ENCODE measurements at regions not wholly inside any gene's neighbourhood (a gene's known extent, or its start where the extent isn't known, plus 50 kb on each side); places are given as distances from the start of the nearest gene placed in this dataset.

GRCh38 chr3:86856711-86857110, 134.2 kb downstream of the VGLL3 start:
- 29% methylated on average over 1 of the region's 1 CpG for WGBS (ENCODE audit: missing lambda C conversion rate)
- Histone ChIP-seq H3K27ac (no peak overlapping the region), H3K4me3 (no peak overlapping the region), H3K4me1 (no peaks in the 10 kb centered on the region), H3K4me2 (no peak overlapping the region), H3K9me3 (0 out of 3 replicates have a peak, but pooled peaks cover 2% of the 10 kb centered on the region)
- DNase-seq (ENCODE audit: low read depth in 1 of 2, low spot score in 1 of 2): no peak
- POLR2A ChIA-PET: no interaction called here
- TF ChIP-seq GATA3 (IDR thresholded peaks at IDR 0.05; ENCODE audit: borderline replicate concordance) (no peak), REST (IDR thresholded peaks at IDR 0.05) (no peak), HES2 (IDR thresholded peaks at IDR 0.05) (no peak), RARB (CRISPR knock-in tag; IDR thresholded peaks at IDR 0.05) (no peak), SREBF2 (IDR thresholded peaks at IDR 0.05) (no peak)
- CTCF ChIA-PET: no interaction called here
- no peak for FAIRE-seq
- ATAC-seq: no peak

GRCh38 chr3:86849991-86850390, 141.0 kb downstream of the VGLL3 start:
- CTCF ChIA-PET: interaction anchor here (0.6 kb wide), 1 partner anchor 182 kb away, joined by 4 read pairs; no protein-coding TSS in a partner anchor
- FAIRE-seq: no peak
- Histone ChIP-seq H3K4me3 (no peak overlapping the region), H3K9me3 (no peaks in the 10 kb centered on the region), H3K27ac (no peak overlapping the region), H3K4me1 (no peaks in the 10 kb centered on the region), H3K4me2 (no peak overlapping the region)
- POLR2A ChIA-PET: no interaction called here
- TF ChIP-seq CBX2 (IDR thresholded peaks at IDR 0.05; ENCODE audit: borderline replicate concordance, low read depth) (no peak), HOXB5 (CRISPR knock-in tag; IDR thresholded peaks at IDR 0.05) (no peak)
- WGBS (ENCODE audit: missing lambda C conversion rate): 46% methylated on average over 1 of the region's 1 CpG
- ATAC-seq: no peak
- no peak for DNase-seq (ENCODE audit: low read depth in 1 of 2, low spot score in 1 of 2)

DNA sequence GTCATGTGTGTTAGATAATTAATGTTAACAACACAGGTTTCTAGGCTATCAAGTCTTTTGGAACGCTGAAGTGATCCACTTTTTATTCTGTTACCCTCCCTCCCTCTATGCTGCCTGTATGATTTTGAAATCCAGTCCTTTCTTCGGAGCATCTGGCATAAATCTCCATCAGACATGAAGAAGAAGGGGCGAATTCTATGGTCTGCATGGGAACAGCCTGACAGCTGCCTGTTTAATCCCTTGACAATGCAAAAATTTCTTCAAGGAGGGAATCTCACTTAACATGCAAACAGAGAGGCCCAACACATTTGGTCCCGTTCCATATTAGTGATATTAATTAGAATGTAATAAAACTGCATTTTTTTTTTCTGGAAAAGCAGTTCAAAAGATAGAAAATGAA, 145.2 kb downstream of the VGLL3 start:
- Histone ChIP-seq H3K4me3 (no peak overlapping the region), H3K27ac (no peak overlapping the region), H3K9me3 (no peaks in the 10 kb centered on the region), H3K4me2 (no peak overlapping the region), H3K4me1 (no peaks in the 10 kb centered on the region)
- DNase-seq (ENCODE audit: low read depth in 1 of 2, low spot score in 1 of 2) (no peak), FAIRE-seq (no peak), ATAC-seq (no peak)
- TF ChIP-seq ZC3H11A (IDR thresholded peaks at IDR 0.05) (no peak), JUNB (IDR thresholded peaks at IDR 0.05) (no peak), TP53 (CRISPR knock-in tag; IDR thresholded peaks at IDR 0.05) (no peak), PHF8 (IDR thresholded peaks at IDR 0.05; ENCODE audit: borderline replicate concordance, low read depth) (no peak), ZFP36 (IDR thresholded peaks at IDR 0.05; ENCODE audit: borderline replicate concordance, partially characterized antibody) (no peak), NR3C1 (IDR thresholded peaks at IDR 0.05) (no peak)
- ChIA-PET CTCF (interaction anchor here (1.5 kb wide), 1 partner anchor 12 kb away, joined by 3 read pairs; no protein-coding TSS in a partner anchor), POLR2A (no interaction called here)
- WGBS (ENCODE audit: missing lambda C conversion rate): 21% methylated on average over 4 of the region's 4 CpGs

DNA sequence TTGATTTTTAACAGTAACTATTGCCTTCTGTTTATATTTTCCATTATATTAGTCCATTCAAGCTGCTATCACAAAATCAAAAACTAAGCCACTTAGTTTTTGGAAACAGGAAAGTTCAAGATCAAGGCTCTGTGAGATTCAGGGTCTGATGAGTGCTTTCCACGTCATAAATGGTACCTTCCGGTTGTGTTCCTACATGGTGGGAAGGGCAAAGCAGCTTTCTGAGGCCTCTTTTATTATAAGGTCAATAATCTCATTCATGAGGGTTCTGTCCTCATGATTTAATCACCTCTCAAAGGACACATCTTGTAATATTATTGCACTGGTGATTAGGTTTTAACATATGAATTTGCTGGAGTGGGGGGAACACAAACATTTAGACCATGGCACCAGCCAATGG, 152.0 kb downstream of the VGLL3 start:
- WGBS (ENCODE audit: missing lambda C conversion rate): 57% methylated on average over 2 of the region's 2 CpGs
- no peak for FAIRE-seq
- TF ChIP-seq, protein P1, sequence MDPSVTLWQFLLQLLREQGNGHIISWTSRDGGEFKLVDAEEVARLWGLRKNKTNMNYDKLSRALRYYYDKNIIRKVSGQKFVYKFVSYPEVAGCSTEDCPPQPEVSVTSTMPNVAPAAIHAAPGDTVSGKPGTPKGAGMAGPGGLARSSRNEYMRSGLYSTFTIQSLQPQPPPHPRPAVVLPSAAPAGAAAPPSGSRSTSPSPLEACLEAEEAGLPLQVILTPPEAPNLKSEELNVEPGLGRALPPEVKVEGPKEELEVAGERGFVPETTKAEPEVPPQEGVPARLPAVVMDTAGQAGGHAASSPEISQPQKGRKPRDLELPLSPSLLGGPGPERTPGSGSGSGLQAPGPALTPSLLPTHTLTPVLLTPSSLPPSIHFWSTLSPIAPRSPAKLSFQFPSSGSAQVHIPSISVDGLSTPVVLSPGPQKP (IDR thresholded peaks at IDR 0.05; ENCODE audit: low read depth, low read length): no peak
- no peak overlapping the region for H3K4me2 ChIP-seq
- no peak overlapping the region for H3K27ac ChIP-seq
- H3K4me1 ChIP-seq: no peaks in the 10 kb centered on the region
- no peaks in the 10 kb centered on the region for H3K9me3 ChIP-seq
- no peak overlapping the region for H3K4me3 ChIP-seq
- no peak for DNase-seq (ENCODE audit: low read depth in 1 of 2, low spot score in 1 of 2)
- no peak for ATAC-seq
- ChIA-PET CTCF (interaction anchor here (1.2 kb wide), 1 partner anchor 9 kb away, joined by 3 read pairs; no protein-coding TSS in a partner anchor), POLR2A (no interaction called here)

All from A549 (cell line).